ENCODE measurements at regions not wholly inside any gene's neighbourhood (a gene's known extent, or its start where the extent isn't known, plus 50 kb on each side); places are given as distances from the start of the nearest gene placed in this dataset.

DNA sequence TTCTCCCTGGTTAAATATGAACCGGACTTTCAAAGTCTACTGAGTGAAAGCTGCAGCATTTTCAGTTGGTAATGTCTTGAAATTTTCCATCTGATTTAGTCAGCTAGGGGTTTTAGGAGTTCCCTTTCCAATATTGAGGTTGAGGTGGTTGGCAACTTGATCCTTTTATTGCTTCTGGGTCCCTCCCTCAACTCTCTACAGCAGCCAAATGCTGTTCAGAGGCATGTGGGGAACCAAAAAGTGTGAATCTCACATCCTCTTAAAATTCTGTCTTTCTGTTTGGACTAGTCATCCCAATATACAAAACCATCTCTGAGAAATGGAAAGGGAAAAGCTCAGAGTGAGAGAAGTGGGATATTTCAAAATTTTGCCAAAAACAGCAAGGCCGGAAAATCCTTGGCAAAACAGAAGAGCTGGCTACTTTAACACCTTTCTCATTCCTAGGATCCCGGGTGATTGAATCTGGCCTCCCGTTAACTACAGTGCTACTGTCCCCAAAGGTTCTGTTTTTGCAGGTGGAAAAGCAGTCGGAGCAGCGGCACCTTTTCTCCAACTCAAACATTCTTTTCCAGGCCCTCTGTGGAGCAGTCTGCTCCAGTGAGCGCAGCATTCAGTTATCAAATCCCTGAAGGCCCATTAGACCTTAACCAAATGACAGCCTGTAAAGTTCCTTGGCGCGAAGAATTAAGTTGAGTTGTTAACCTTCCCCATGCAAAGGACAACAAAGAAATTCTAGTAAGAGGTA is 345.9 kb upstream of the NUDT12 start:
- Histone ChIP-seq H3K36me3 (ENCODE audit: insufficient read depth, low read length) (no peaks in the 10 kb centered on the region), H3K4me1 (ENCODE audit: insufficient read depth, low read length, poor library complexity, severe bottlenecking) (no peaks in the 10 kb centered on the region), H3K27ac (ENCODE audit: low read depth, low read length, poor library complexity, severe bottlenecking) (no peak overlapping the region), H2AFZ (ENCODE audit: low read length) (no peak overlapping the region), H3K4me2 (ENCODE audit: low read length) (no peak overlapping the region), H3K4me3 (ENCODE audit: low read depth, low read length, poor library complexity, severe bottlenecking) (no peak overlapping the region), H4K20me1 (ENCODE audit: insufficient read depth, low read length) (no peaks in the 10 kb centered on the region), H3K9me2 (ENCODE audit: insufficient read depth, low read length) (no peaks in the 10 kb centered on the region), H3K79me2 (ENCODE audit: insufficient read depth, low read depth, low read length) (no peaks in the 10 kb centered on the region), H3K9me3 (ENCODE audit: low read length) (no peaks in the 10 kb centered on the region)
- ChIA-PET CTCF (ENCODE audit: unreplicated experiment) (no interaction called here), POLR2A (no interaction called here)
- TF ChIP-seq EZH2phosphoT487 (IDR thresholded peaks at IDR 0.05; ENCODE audit: borderline replicate concordance, low read depth, low read length): no peak
- TF ChIP-seq, protein P1, sequence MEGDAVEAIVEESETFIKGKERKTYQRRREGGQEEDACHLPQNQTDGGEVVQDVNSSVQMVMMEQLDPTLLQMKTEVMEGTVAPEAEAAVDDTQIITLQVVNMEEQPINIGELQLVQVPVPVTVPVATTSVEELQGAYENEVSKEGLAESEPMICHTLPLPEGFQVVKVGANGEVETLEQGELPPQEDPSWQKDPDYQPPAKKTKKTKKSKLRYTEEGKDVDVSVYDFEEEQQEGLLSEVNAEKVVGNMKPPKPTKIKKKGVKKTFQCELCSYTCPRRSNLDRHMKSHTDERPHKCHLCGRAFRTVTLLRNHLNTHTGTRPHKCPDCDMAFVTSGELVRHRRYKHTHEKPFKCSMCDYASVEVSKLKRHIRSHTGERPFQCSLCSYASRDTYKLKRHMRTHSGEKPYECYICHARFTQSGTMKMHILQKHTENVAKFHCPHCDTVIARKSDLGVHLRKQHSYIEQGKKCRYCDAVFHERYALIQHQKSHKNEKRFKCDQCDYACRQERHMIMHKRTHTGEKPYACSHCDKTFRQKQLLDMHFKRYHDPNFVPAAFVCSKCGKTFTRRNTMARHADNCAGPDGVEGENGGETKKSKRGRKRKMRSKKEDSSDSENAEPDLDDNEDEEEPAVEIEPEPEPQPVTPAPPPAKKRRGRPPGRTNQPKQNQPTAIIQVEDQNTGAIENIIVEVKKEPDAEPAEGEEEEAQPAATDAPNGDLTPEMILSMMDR (conservative IDR thresholded peaks at IDR 0.05; ENCODE audit: low read length): no peak
- DNase-seq (ENCODE audit: low spot score): no peak
- no TSS peak for BruUV-seq (replicated peaks)
- intact Hi-C loops (cut with micrococcal nuclease; ENCODE audit: unreplicated experiment): no loop called here

- no peaks in the 10 kb centered on the region for H3K36me3 ChIP-seq (ENCODE audit: insufficient read depth, low read length)
- CTCF ChIA-PET (ENCODE audit: unreplicated experiment): no interaction called here
- TF ChIP-seq, protein P1 (conservative IDR thresholded peaks at IDR 0.05; ENCODE audit: low read length): no peak
- no peak for TF ChIP-seq EZH2phosphoT487 (IDR thresholded peaks at IDR 0.05; ENCODE audit: borderline replicate concordance, low read depth, low read length)
- no peak overlapping the region for H3K4me2 ChIP-seq (ENCODE audit: low read length)
- POLR2A ChIA-PET: interaction anchor here (1.4 kb wide), 1 partner anchor 14 kb away, joined by 4 read pairs; no protein-coding TSS in a partner anchor
- no peak overlapping the region for H3K4me3 ChIP-seq (ENCODE audit: low read depth, low read length, poor library complexity, severe bottlenecking)
- H4K20me1 ChIP-seq (ENCODE audit: insufficient read depth, low read length): no peaks in the 10 kb centered on the region
- H3K9me3 ChIP-seq (ENCODE audit: low read length): no peaks in the 10 kb centered on the region
- no peak overlapping the region for H3K27ac ChIP-seq (ENCODE audit: low read depth, low read length, poor library complexity, severe bottlenecking)
- no peaks in the 10 kb centered on the region for H3K79me2 ChIP-seq (ENCODE audit: insufficient read depth, low read depth, low read length)
- BruUV-seq (replicated peaks): no TSS peak
- DNase-seq (ENCODE audit: low spot score): no peak
- no peaks in the 10 kb centered on the region for H3K4me1 ChIP-seq (ENCODE audit: insufficient read depth, low read length, poor library complexity, severe bottlenecking)
- H3K9me2 ChIP-seq (ENCODE audit: insufficient read depth, low read length): no peaks in the 10 kb centered on the region
- intact Hi-C loops (cut with micrococcal nuclease; ENCODE audit: unreplicated experiment): no loop called here
- no peak overlapping the region for H2AFZ ChIP-seq (ENCODE audit: low read length)
Measured at GRCh38 chr5:103907001-103907400, 344.4 kb upstream of the NUDT12 start.

- POLR2A ChIA-PET: no interaction called here
- no peaks in the 10 kb centered on the region for H4K20me1 ChIP-seq (ENCODE audit: insufficient read depth, low read length)
- TF ChIP-seq EZH2phosphoT487 (IDR thresholded peaks at IDR 0.05; ENCODE audit: borderline replicate concordance, low read depth, low read length): no peak
- TF ChIP-seq, protein P1 (conservative IDR thresholded peaks at IDR 0.05; ENCODE audit: low read length): no peak
- CTCF ChIA-PET (ENCODE audit: unreplicated experiment): no interaction called here
- no peaks in the 10 kb centered on the region for H3K36me3 ChIP-seq (ENCODE audit: insufficient read depth, low read length)
- H3K4me3 ChIP-seq (ENCODE audit: low read depth, low read length, poor library complexity, severe bottlenecking): no peak overlapping the region
- DNase-seq (ENCODE audit: low spot score): no peak
- no peaks in the 10 kb centered on the region for H3K4me1 ChIP-seq (ENCODE audit: insufficient read depth, low read length, poor library complexity, severe bottlenecking)
- no peak overlapping the region for H3K27ac ChIP-seq (ENCODE audit: low read depth, low read length, poor library complexity, severe bottlenecking)
- no peaks in the 10 kb centered on the region for H3K79me2 ChIP-seq (ENCODE audit: insufficient read depth, low read depth, low read length)
- H2AFZ ChIP-seq (ENCODE audit: low read length): no peak overlapping the region
- no peak overlapping the region for H3K4me2 ChIP-seq (ENCODE audit: low read length)
- no TSS peak for BruUV-seq (replicated peaks)
- intact Hi-C loops (cut with micrococcal nuclease; ENCODE audit: unreplicated experiment): no loop called here
- no peaks in the 10 kb centered on the region for H3K9me3 ChIP-seq (ENCODE audit: low read length)
- H3K9me2 ChIP-seq (ENCODE audit: insufficient read depth, low read length): no peaks in the 10 kb centered on the region
Measured at GRCh38 chr5:103904651-103905050, 342.1 kb upstream of the NUDT12 start.
